ENCODE measurements at regions not wholly inside any gene's neighbourhood (a gene's known extent, or its start where the extent isn't known, plus 50 kb on each side); places are given as distances from the start of the nearest gene placed in this dataset.
"Not testable (repeated sequence)": the region's sequence is repeated elsewhere in the genome, so short reads cannot be mapped to it uniquely, and the experiment has no call there.

- DNase-seq (ENCODE audit: low read depth in 4 of 4, low spot score in 1 of 4): no peak
Observed at GRCh38 chr14:104303705-104304425, 165.5 kb downstream of the KIF26A start.

- DNase-seq (ENCODE audit: low read depth in 4 of 4, low spot score in 1 of 4): no peak
Observed at GRCh38 chr14:104304451-104305351, 166.3 kb downstream of the KIF26A start.

- DNase-seq (ENCODE audit: low read depth in 4 of 4, low spot score in 1 of 4): no peak
Observed at GRCh38 chr14:104305511-104306449, 167.4 kb downstream of the KIF26A start.

GRCh38 chr14:104306450-104307040 is 168.2 kb downstream of the KIF26A start:
- no peak for DNase-seq (ENCODE audit: low read depth in 4 of 4, low spot score in 1 of 4)

- no peak for DNase-seq (ENCODE audit: low read depth in 4 of 4, low spot score in 1 of 4)
Observed at GRCh38 chr14:104307246-104307626, 168.8 kb downstream of the KIF26A start.

GRCh38 chr14:104307627-104308401 is 169.4 kb downstream of the KIF26A start:
- DNase-seq (ENCODE audit: low read depth in 4 of 4, low spot score in 1 of 4): no peak

- DNase-seq (ENCODE audit: low read depth in 4 of 4, low spot score in 1 of 4): not testable (repeated sequence)
Observed at GRCh38 chr14:104308534-104308933, 170.1 kb downstream of the KIF26A start.

- no peak for DNase-seq (ENCODE audit: low read depth in 4 of 4, low spot score in 1 of 4)
Observed at GRCh38 chr14:104309657-104310369, 171.4 kb downstream of the KIF26A start.

- DNase-seq (ENCODE audit: low read depth in 4 of 4, low spot score in 1 of 4): no peak
Observed at GRCh38 chr14:104311358-104311757, 173.0 kb downstream of the KIF26A start.

- DNase-seq (ENCODE audit: low read depth in 4 of 4, low spot score in 1 of 4): no peak
Observed at GRCh38 chr14:104313674-104314073, 175.3 kb downstream of the KIF26A start.

GRCh38 chr14:104314251-104314941 is 176.0 kb downstream of the KIF26A start:
- DNase-seq (ENCODE audit: low read depth in 4 of 4, low spot score in 1 of 4): no peak

- DNase-seq (ENCODE audit: low read depth in 4 of 4, low spot score in 1 of 4): no peak
Observed at GRCh38 chr14:104315169-104315568, 176.8 kb downstream of the KIF26A start.

- no peak for DNase-seq (ENCODE audit: low read depth in 4 of 4, low spot score in 1 of 4)
Observed at GRCh38 chr14:104315625-104316024, 177.2 kb downstream of the KIF26A start.

GRCh38 chr14:104316121-104316722 is 177.8 kb downstream of the KIF26A start:
- no peak for DNase-seq (ENCODE audit: low read depth in 4 of 4, low spot score in 1 of 4)

GRCh38 chr14:104316723-104317491 is 178.5 kb downstream of the KIF26A start:
- DNase-seq (ENCODE audit: low read depth in 4 of 4, low spot score in 1 of 4): no peak

GRCh38 chr14:104317492-104317805 is 179.1 kb downstream of the KIF26A start:
- no peak for DNase-seq (ENCODE audit: low read depth in 4 of 4, low spot score in 1 of 4)

GRCh38 chr14:104317975-104318557 is 179.7 kb downstream of the KIF26A start:
- DNase-seq (ENCODE audit: low read depth in 4 of 4, low spot score in 1 of 4): no peak

Data from stimulated activated CD4-positive, alpha-beta T cell treated with anti-CD3 and anti-CD28 coated beads, Interleukin-1b, Interleukin-23, amount 100 ng/mL, for 24 hours (primary cell).